GM19023 (cell line): ENCODE measurements at regions not wholly inside any gene's neighbourhood (a gene's known extent, or its start where the extent isn't known, plus 50 kb on each side); places are given as distances from the start of the nearest gene placed in this dataset.
"Not testable (repeated sequence)": the region's sequence is repeated elsewhere in the genome, so short reads cannot be mapped to it uniquely, and the experiment has no call there.

Experiments used
- ATAC-seq: cut with Tn5 transposase; IDR thresholded peaks from one replicate; pipeline ENCODE4 v1.9.1; 2021; ENCODE audit warnings: mild to moderate bottlenecking, moderate library complexity; ENCODE audit not compliant: unreplicated experiment

GRCh38 chr6:169985121-169986015 is 233.9 kb downstream of the ERMARD start:
- no peak for ATAC-seq

- no peak for ATAC-seq
Measured at GRCh38 chr6:169984181-169985120, 233.0 kb downstream of the ERMARD start.

- ATAC-seq = no peak
Measured at GRCh38 chr6:169983651-169984050, 232.2 kb downstream of the ERMARD start.

DNA sequence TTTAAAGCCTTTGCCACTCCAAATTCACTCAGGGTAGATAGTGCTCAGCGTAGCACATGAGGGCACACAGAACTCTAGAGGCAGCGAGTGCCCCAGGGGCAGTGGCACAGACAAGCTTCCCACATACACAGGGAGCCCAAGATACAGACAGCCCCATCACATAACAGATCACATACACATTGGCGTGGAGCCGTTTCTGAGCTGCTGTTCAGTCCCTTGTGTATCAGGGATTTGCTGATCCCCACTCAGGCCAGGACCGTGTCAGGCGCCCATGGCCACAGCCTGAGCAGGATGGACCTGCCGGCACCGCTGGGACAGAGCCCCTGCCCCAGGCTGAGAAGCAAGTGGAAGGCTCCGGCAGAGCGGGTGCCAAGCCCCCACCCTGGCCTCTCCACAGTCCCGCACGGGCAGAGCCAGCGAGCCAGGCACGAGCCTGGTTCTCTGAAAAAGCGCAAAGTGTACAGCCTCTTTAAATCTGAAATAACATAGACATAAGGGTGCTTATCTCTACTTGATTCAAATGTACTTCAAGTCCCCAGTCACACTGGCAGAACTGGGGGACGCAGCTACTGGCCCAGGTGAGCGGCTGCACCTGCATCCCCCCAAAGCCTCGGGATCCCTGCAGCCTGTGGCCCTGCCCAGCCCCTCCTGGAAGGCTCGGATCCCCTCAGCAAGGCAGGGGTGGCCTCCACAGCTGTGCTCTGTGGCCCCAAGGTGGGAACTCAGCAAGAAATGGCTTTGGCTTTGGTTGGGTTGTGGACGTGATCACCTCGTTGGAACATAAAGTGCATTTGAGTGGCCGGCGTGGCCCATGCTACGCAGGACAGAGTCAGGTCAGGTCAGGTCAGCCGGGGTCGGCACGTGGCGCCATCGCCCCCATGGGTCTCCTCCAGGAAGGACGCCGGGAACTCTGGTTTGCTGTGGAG is 231.3 kb downstream of the ERMARD start:
- ATAC-seq = no peak

- no peak for ATAC-seq
Measured at GRCh38 chr6:169981969-169982368, 230.5 kb downstream of the ERMARD start.

DNA sequence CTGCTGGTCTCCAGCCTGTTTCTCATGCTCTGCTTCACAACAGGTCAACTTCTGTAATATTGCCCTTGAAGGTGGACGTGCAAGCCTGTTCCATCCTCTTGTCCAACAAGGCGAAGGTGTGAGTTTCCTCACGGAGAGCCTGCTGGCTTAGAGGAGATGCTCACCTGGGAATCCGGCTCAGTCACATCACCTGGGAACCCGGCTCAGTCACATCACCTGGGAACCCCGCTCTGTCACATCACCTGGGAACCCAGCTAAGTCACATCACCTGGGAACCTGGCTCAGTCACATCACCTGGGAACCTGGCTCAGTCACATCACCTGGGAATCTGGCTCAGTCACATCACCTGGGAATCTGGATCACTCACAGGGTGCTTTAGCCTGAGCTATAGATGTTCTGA is 230.1 kb downstream of the ERMARD start:
- no peak for ATAC-seq

- no peak for ATAC-seq
Measured at GRCh38 chr6:169980826-169981450, 229.5 kb downstream of the ERMARD start.

GRCh38 chr6:169979873-169980432 is 228.5 kb downstream of the ERMARD start:
- no peak for ATAC-seq

DNA sequence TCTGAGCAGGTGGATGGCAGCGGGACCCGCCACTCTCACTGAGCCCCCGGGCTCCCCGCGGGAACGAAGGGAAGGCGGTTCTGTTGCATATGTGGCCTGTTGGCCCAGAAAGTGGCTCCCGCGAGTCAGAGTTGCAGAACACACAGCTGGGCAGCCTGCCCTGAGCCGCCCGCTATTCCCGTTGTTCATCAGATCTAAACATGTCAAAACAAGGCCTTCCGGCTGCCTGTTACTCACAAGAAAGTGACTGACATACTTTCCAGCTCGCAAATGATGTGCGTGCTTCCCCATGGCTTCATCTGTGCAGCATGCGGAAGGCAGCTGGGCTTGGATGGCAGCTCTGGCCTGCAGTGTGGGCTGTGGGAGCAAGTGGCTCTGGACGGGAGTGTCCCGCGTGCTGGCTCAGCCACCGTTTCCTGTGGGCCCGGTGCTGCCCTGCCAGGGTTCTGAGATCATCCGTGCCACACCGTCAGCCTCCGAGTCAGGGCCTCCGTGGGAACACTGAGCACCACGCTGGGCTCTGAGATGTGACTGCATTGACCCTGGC is 227.3 kb downstream of the ERMARD start:
- ATAC-seq = no peak

DNA sequence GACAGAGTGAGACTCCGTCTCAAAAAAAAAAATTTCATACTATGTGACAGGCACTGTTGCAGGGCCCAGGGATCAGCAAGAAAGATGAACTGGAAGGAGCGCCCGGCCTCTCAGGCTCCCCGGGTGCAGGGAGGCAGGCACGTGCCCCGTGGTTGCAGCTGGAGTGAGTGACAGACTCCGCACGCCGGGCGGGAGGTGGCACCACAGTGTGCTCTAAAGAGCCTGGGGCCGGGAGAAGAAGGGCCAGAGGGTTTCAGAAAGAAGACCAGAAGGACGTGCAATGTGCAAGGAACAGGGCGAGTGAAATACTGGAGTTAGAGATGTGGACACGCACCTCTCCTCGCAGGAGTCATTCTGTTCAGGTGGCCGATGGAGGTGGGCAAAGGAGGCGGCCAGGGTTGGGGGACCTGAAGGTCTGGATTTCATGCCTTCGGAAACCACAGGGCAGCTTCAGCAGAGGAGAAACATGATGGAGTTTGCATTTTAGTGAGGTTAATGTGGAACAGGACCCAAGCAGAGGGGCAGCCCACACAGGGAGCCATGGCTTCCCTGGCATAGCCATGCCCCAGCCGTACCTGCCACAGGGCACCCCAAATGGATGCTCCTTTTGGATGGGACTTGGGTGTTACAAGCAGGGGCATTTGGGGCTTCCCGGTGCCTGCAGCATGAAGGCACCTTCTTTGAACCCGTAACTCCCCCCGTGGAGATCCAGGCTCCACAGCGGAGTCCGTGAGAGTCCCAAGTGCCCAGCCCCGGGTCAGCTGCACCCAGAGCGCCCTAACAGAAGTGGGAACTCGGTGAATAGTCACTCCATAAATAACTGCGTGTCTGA is 226.2 kb downstream of the ERMARD start:
- ATAC-seq = no peak

DNA sequence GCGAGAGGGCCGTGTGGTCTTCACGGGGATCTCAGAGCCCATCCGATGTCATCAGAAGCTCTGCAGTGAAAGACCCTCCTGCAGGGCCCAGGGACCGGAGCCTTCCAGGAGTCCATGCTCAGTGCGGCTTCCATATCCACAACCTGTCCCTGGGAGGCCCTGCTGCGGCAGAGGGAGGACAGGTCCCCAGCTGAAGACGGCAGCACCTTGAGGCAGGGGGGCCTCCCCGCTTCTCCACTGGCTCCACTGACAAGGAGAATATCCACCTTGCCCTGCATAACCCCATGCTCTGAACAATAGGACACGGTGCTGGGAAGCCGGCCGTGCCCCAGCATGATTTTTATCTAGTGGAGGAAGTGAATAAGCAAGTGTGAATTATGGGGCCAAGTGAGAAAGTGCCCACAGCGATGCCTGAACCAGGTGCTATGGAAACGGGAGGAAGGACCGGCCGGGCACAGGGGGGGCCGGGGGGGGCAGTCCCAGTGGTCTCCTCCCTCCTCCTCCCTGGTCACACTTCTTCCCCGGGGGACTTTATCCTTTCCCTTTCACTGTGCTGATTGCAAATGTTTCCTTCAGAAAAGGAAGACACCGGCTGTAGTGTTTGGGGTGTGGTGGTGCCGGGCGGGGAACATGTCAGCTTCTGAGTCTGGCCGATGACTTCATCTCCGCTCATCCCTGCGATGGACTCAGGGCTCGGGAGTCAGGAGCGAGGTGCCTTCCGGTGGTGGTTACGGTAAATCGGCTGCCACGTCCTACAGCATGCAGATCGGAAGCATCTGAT is 225.1 kb downstream of the ERMARD start:
- no peak for ATAC-seq

- no peak for ATAC-seq
Measured at GRCh38 chr6:169975701-169976100, 224.3 kb downstream of the ERMARD start.

DNA sequence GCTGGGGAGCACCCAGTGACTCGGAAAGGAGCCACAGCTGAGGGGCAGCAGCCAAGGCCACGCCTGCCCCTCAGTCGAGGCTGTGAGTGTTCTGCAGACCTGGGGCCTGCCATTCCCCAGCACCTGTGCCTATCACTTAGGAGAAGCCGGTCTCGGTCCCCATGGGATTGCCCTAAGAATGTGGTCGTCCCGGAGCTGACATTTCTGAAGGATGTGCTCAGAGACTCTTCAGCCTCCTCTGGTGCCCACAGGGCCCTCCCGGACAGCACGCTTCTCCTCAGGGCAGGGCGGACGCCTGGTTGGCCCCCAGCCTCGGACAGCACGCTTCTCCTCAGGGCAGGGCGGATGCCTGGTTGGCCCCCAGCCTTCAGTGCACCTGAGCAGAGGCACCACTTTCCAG is 223.9 kb downstream of the ERMARD start:
- ATAC-seq = no peak

DNA sequence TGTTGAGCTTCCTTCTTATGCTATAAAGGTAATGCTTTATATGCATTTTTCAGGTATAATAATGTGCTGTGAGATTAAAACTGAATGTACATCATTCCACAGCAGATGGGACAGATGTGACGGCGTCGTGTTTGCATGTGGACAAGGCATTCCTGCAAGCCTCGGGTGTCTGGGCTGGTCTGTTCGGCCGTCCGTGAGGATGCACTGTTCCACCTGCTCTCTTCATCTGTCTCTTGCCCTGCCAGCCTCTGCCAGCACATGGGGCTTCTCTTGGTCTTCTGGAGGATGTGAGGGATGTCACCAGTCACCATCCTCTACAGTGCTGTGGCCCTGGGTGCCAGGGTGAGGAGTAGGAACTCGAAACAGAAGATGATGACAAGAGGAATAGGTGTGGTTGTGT is 223.2 kb downstream of the ERMARD start:
- no peak for ATAC-seq

DNA sequence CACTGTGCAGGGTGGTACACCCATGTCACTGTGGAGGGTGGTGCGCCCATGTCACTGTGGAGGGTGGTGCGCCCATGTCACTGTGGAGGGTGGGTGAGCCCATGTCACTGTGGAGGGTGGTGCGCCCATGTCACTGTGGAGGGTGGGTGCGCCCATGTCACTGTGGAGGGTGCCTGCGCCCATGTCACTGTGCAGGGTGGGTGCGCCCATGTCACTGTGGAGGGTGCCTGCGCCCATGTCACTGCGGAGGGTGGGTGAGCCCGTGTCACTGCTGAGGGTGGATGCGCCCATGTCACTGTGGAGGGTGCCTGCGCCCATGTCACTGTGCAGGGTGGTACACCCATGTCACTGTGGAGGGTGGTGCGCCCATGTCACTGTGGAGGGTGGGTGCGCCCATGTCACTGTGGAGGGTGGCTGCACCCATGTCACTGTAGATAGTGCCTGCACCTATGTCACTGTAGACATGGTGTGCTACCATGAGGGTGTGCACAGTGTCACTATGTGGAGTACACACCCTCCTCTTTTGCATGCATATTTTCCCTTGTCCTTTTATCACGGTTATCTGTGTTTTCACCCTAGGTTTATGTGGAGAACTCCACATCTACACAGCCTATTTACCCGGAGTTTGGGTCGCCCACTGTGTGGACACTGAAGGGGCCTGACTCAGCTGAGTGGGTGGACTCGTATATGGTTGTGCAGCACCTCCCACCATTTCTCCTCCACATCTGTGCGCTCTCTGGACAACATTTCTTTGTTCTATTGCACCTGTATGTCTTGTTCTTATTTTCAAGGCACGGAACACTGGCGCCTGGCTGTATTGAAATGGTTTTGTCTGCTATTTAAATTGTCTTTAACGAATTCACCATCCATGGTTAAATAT is 222.4 kb downstream of the ERMARD start:
- not testable (repeated sequence) for ATAC-seq

- no peak for ATAC-seq
Measured at GRCh38 chr6:169972736-169973135, 221.3 kb downstream of the ERMARD start.

- ATAC-seq = no peak
Measured at GRCh38 chr6:169972101-169972651, 220.8 kb downstream of the ERMARD start.
